Caco-2 (cell line): ENCODE measurements at regions not wholly inside any gene's neighbourhood (a gene's known extent, or its start where the extent isn't known, plus 50 kb on each side); places are given as distances from the start of the nearest gene placed in this dataset.

Experiments
- BruUV-seq: library from RNA; stranded (reverse); fragments of 400-500 nt; replicated peaks from 2 replicates; lab custom pipeline; 2021; lab: Mats Ljungman, UMichigan
- CTCF ChIA-PET: fragments of 300-600 bp; sonication (Branson Sonifier 250); formaldehyde crosslinking; loops from one replicate; lab custom pipeline; 2022; ENCODE audit warnings: antibody characterized with exemption; lab: Charles Lee
- POLR2A ChIA-PET: fragments of 300-600 bp; sonication (Branson Sonifier 250); formaldehyde crosslinking; loops from one replicate; lab custom pipeline; 2022; ENCODE audit warnings: antibody characterized with exemption; lab: Charles Lee
- DNase-seq, 2 experiments: peaks; one replicate each; pipeline versions ENCODE4 v3.0.0 to v3.0.0-alpha.2; 2020 to 2022
- H3K27me3 ChIP-seq: replicated peaks from 2 replicates; pipeline ENCODE4 v1.6.0; 2011; ENCODE audit warnings: low read length; ENCODE audit not compliant: control insufficient read depth, insufficient read depth
- H3K36me3 ChIP-seq: 2 replicates; pipeline ENCODE4 v1.5.1; 2011; ENCODE audit warnings: low read length; ENCODE audit not compliant: control insufficient read depth, insufficient read depth
- H3K4me1 ChIP-seq: fragments of 250-450 bp; sonication (Bioruptor Pico); 2 replicates; pipeline ENCODE4 v1.5.1; 2020; ENCODE audit warnings: mild to moderate bottlenecking
- H3K4me3 ChIP-seq: 2 replicates; pipeline ENCODE4 v1.5.1; 2011; ENCODE audit warnings: low read depth, mild to moderate bottlenecking, control low read depth, low read length
- H3K9me3 ChIP-seq: fragments of 250-450 bp; sonication (Bioruptor Pico); 2 replicates; pipeline ENCODE4 v1.5.1; 2020; ENCODE audit warnings: mild to moderate bottlenecking, moderate library complexity
- H3K27ac Mint-ChIP-seq: one replicate; pipeline ENCODE4 v1.8.0; 2022; ENCODE audit warnings: mixed read lengths; ENCODE audit not compliant: unreplicated experiment
- H3K27me3 Mint-ChIP-seq: one replicate; pipeline ENCODE4 v1.8.0; 2022; ENCODE audit warnings: mixed read lengths; ENCODE audit not compliant: insufficient read depth, unreplicated experiment
- H3K36me3 Mint-ChIP-seq: one replicate; pipeline ENCODE4 v1.8.0; 2022; ENCODE audit warnings: mild to moderate bottlenecking, mixed read lengths; ENCODE audit not compliant: insufficient read depth, unreplicated experiment
- H3K4me1 Mint-ChIP-seq: one replicate; pipeline ENCODE4 v1.8.0; 2022; ENCODE audit warnings: low read depth, mixed read lengths; ENCODE audit not compliant: unreplicated experiment
- H3K4me3 Mint-ChIP-seq: one replicate; pipeline ENCODE4 v1.8.0; 2022; ENCODE audit warnings: mild to moderate bottlenecking, moderate library complexity, mixed read lengths; ENCODE audit not compliant: unreplicated experiment
- H3K9me3 Mint-ChIP-seq: one replicate; pipeline ENCODE4 v1.8.0; 2022; ENCODE audit warnings: mixed read lengths; ENCODE audit not compliant: unreplicated experiment
- intact Hi-C: fragments of 100-400 bp; cut with micrococcal nuclease; formaldehyde crosslinking; loops from one replicate; pipeline ENCODE4 v1.10.0; 2022; ENCODE audit not compliant: unreplicated experiment
- TF ChIP-seq, protein P1 (sequence below), 2 experiments: fragments of 200-600 bp in 1 of 2; IDR thresholded peaks; 1 replicate in 1 of 2; 2 replicates in 1 of 2; pipeline versions ENCODE4 v1.5.1 to v1.8.0; 2011 to 2022; ENCODE audit warnings: antibody characterized with exemption in 1 of 2, control low read depth in 1 of 2, inconsistent platforms in 1 of 2, low read depth in 1 of 2, low read length in 1 of 2, mild to moderate bottlenecking in 1 of 2, moderate library complexity in 1 of 2; ENCODE audit not compliant: insufficient read depth in 1 of 2, severe bottlenecking in 1 of 2, unreplicated experiment in 1 of 2

DNA sequence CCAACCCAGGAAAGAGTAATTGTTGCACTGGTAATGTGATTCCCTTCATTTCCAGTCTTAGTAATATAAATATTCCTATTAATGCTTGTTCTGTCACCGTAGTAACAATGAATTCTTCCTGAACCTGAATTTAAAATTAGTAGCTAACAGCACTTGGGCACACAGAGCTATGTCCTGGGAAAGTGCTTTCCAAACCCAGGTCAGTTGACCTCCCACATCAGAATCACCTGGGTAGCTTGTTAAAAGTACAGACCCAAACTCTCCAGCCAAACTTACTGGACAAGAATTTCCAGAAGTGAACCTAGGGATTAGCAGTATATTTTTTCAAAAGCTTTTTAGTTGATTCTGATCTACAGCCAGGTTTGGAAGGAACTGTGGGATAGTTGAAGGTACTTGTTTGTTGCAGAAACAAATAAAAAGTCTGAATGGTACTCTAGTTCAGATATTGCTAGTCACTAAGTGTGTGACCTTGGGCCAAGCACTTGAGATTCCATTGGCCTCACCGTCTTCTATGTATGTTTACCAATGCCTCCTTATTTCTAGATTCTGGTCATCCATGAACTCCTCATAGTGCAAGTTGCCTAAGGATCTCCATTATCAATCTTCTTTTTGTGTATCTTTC is 192.9 kb upstream of the CNKSR2 start:
- no peaks in the 10 kb centered on the region for H3K36me3 ChIP-seq
- ChIA-PET POLR2A (no interaction called here), CTCF (no interaction called here)
- H3K27me3 ChIP-seq, result no peaks in the 10 kb centered on the region
- no peak for DNase-seq
- TF ChIP-seq, protein P1, sequence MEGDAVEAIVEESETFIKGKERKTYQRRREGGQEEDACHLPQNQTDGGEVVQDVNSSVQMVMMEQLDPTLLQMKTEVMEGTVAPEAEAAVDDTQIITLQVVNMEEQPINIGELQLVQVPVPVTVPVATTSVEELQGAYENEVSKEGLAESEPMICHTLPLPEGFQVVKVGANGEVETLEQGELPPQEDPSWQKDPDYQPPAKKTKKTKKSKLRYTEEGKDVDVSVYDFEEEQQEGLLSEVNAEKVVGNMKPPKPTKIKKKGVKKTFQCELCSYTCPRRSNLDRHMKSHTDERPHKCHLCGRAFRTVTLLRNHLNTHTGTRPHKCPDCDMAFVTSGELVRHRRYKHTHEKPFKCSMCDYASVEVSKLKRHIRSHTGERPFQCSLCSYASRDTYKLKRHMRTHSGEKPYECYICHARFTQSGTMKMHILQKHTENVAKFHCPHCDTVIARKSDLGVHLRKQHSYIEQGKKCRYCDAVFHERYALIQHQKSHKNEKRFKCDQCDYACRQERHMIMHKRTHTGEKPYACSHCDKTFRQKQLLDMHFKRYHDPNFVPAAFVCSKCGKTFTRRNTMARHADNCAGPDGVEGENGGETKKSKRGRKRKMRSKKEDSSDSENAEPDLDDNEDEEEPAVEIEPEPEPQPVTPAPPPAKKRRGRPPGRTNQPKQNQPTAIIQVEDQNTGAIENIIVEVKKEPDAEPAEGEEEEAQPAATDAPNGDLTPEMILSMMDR (IDR thresholded peaks at IDR 0.05; ENCODE audit: insufficient read depth in 1 of 2, low read depth in 1 of 2, low read length in 1 of 2, severe bottlenecking in 1 of 2, unreplicated experiment in 1 of 2), result no peak
- Mint-ChIP-seq H3K9me3 (peaks cover 10% of the 10 kb centered on the region), H3K27ac (no peak overlapping the region), H3K4me1 (no peaks in the 10 kb centered on the region), H3K36me3 (no peaks in the 10 kb centered on the region), H3K27me3 (no peaks in the 10 kb centered on the region), H3K4me3 (no peak overlapping the region)
- H3K4me1 ChIP-seq, result no peaks in the 10 kb centered on the region
- no peaks in the 10 kb centered on the region for H3K9me3 ChIP-seq
- BruUV-seq, result no TSS peak
- H3K4me3 ChIP-seq, result no peak overlapping the region
- intact Hi-C loops, result no loop called here

DNA sequence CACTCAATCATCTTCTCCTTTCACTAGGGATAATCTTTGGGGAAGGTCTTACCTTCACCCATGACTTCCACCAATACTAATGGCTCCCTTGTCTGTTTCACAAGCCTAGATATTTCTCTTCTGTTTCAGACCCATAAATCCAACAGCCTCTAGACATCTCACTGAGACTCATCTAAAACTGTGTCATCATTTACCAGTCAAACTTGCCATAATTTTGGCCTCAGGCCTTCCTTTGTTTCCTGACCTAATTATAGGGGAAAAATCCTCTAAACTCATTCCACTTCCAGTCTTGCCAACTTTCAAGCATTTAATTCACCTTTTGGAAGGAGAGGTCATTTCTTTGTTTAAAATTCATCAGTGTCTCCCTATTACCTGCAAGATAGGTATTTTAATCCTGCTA is 181.0 kb upstream of the CNKSR2 start:
- Histone ChIP-seq H3K4me1 (no peaks in the 10 kb centered on the region), H3K4me3 (no peak overlapping the region), H3K27me3 (no peaks in the 10 kb centered on the region), H3K9me3 (no peaks in the 10 kb centered on the region), H3K36me3 (no peaks in the 10 kb centered on the region)
- Mint-ChIP-seq H3K4me1 (no peaks in the 10 kb centered on the region), H3K9me3 (peaks cover 14% of the 10 kb centered on the region), H3K27me3 (no peaks in the 10 kb centered on the region), H3K4me3 (no peak overlapping the region), H3K27ac (no peak overlapping the region), H3K36me3 (no peaks in the 10 kb centered on the region)
- POLR2A ChIA-PET, result no interaction called here
- DNase-seq, result no peak
- BruUV-seq, result no TSS peak
- CTCF ChIA-PET, result no interaction called here
- intact Hi-C loops, result no loop called here
- TF ChIP-seq, protein P1 (IDR thresholded peaks at IDR 0.05; ENCODE audit: insufficient read depth in 1 of 2, low read depth in 1 of 2, low read length in 1 of 2, severe bottlenecking in 1 of 2, unreplicated experiment in 1 of 2), result no peak

DNA sequence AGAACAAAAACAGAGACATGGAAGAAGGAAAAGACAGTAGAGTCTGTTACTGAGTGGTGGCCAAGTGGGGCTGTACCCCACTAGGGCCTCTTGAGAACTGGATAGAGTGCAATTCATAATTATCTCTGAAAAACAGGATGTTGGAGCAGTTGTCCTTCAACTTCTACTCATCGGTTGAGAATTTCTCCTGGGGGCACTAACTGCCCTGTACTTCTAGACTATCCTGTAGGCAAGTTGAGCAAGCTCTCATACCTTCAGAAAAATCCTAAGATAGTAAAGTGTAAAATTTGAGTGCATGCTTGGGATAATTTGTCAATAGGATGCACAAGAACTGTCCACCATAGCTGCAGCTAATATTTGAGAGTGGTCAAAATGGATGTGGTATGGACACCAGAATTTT is 179.7 kb upstream of the CNKSR2 start:
- H3K27ac Mint-ChIP-seq, result no peak overlapping the region
- Histone ChIP-seq H3K4me1 (no peaks in the 10 kb centered on the region), H3K9me3 (no peaks in the 10 kb centered on the region), H3K27me3 (no peaks in the 10 kb centered on the region), H3K4me3 (no peak overlapping the region), H3K36me3 (no peaks in the 10 kb centered on the region)
- H3K36me3 Mint-ChIP-seq, result no peaks in the 10 kb centered on the region
- ChIA-PET POLR2A (no interaction called here), CTCF (no interaction called here)
- peaks cover 14% of the 10 kb centered on the region for H3K9me3 Mint-ChIP-seq
- H3K27me3 Mint-ChIP-seq, result no peaks in the 10 kb centered on the region
- TF ChIP-seq, protein P1 (IDR thresholded peaks at IDR 0.05; ENCODE audit: insufficient read depth in 1 of 2, low read depth in 1 of 2, low read length in 1 of 2, severe bottlenecking in 1 of 2, unreplicated experiment in 1 of 2), result no peak
- H3K4me3 Mint-ChIP-seq, result no peak overlapping the region
- no peaks in the 10 kb centered on the region for H3K4me1 Mint-ChIP-seq
- intact Hi-C loops, result no loop called here
- no TSS peak for BruUV-seq
- no peak for DNase-seq
